K562 (cell line): ENCODE measurements at regions not wholly inside any gene's neighbourhood (a gene's known extent, or its start where the extent isn't known, plus 50 kb on each side); places are given as distances from the start of the nearest gene placed in this dataset.

Experiments used
- ATAC-seq: fragments of 200-7000 bp; cut with Tn5 transposase; 3 replicates; pipeline ENCODE4 v1.9.1; 2020; ENCODE audit warnings: moderate library complexity
- BruUV-seq: library from RNA; stranded (reverse); fragments of 400-500 nt; replicated peaks from 2 replicates; lab custom pipeline; 2021; lab: Mats Ljungman, UMichigan
- CTCF ChIA-PET: fragments of 300-600 bp; formaldehyde crosslinking; extraction: SDS; loops from one replicate; lab custom pipeline; 2021; ENCODE audit warnings: low intra/inter-chr PET ratio; lab: Yijun Ruan, JAX
- POLR2A ChIA-PET: fragments of 300-600, 350-650 bp; sonication (Branson Sonifier 250); formaldehyde crosslinking; extraction: SDS; loops from one replicate; lab custom pipeline; 2021; ENCODE audit warnings: antibody characterized with exemption, inconsistent platforms; lab: Yijun Ruan, JAX
- DNase-seq, 4 experiments: peaks; one replicate each; pipeline versions ENCODE4 v3.0.0 to v3.0.0-alpha.2; 2011 to 2018; ENCODE audit warnings: low spot score in 3 of 4, mixed read lengths in 3 of 4; ENCODE audit errors: extremely low read depth in 1 of 4
- FAIRE-seq: peaks from 2 replicates; lab custom pipeline; 2011; peaks lifted over from hg19 to GRCh38; lab: Jason Lieb, UNC
- H2AFZ ChIP-seq: 2 replicates; pipeline ENCODE4 v1.6.0; 2011; ENCODE audit warnings: low read depth, low read length, control low read depth, inconsistent platforms
- H3K27ac ChIP-seq: fragments of 200-600 bp; 3 replicates; pipeline ENCODE4 v1.8.0; 2011; ENCODE audit warnings: low read depth, mild to moderate bottlenecking, control low read depth, inconsistent platforms, low read length, moderate library complexity, mixed read lengths; ENCODE audit errors: extremely low read depth
- H3K27me3 ChIP-seq, 2 experiments: fragments of 300-600 bp in 1 of 2; 2 replicates in 1 of 2; 3 replicates in 1 of 2; pipeline versions ENCODE4 v1.6.0 to v1.8.0; 2011; ENCODE audit warnings: inconsistent platforms in 2 of 2, low read length in 2 of 2, mild to moderate bottlenecking in 1 of 2, mixed read lengths in 1 of 2, moderate library complexity in 1 of 2; ENCODE audit not compliant: control insufficient read depth in 2 of 2, insufficient read depth in 2 of 2
- H3K36me3 ChIP-seq: fragments of 300-600 bp; 3 replicates; pipeline ENCODE4 v1.8.0; 2011; ENCODE audit warnings: mild to moderate bottlenecking, low read length, inconsistent platforms; ENCODE audit not compliant: control insufficient read depth, insufficient read depth
- H3K4me1 ChIP-seq, 2 experiments: fragments of 200-600 bp in 1 of 2; replicated peaks in 1 of 2; 2 replicates in 1 of 2; 3 replicates in 1 of 2; pipeline versions ENCODE4 v1.5.1 to v1.8.0; 2011; ENCODE audit warnings: inconsistent platforms in 2 of 2, low read length in 2 of 2, mild to moderate bottlenecking in 1 of 2, mixed read lengths in 1 of 2, moderate library complexity in 1 of 2; ENCODE audit not compliant: control insufficient read depth in 2 of 2, insufficient read depth in 2 of 2
- H3K4me2 ChIP-seq: 2 replicates; pipeline ENCODE4 v1.6.1; 2011; ENCODE audit warnings: low read length, control low read depth, inconsistent platforms, mixed read lengths; ENCODE audit not compliant: insufficient read depth
- H3K4me3 ChIP-seq: fragments of 200-600 bp; sonication (generic), shearing (Covaris generic); 2 replicates; pipeline ENCODE4 v1.5.1; 2016; ENCODE audit warnings: control low read depth, inconsistent platforms
- H3K79me2 ChIP-seq: fragments of 200-600 bp; 3 replicates; pipeline ENCODE4 v1.8.0; 2011; ENCODE audit warnings: low read length, inconsistent platforms; ENCODE audit not compliant: control insufficient read depth, insufficient read depth
- H3K9ac ChIP-seq, 2 experiments: 2 replicates each; pipeline versions ENCODE4 v1.6.0 to v1.6.1; 2011; ENCODE audit warnings: low read depth in 2 of 2, low read length in 2 of 2, control low read depth in 1 of 2, inconsistent platforms in 1 of 2, mild to moderate bottlenecking in 1 of 2, mixed read lengths in 1 of 2; ENCODE audit not compliant: insufficient read depth in 1 of 2
- H3K9me1 ChIP-seq: one replicate; pipeline ENCODE4 v1.6.0; 2011; ENCODE audit warnings: inconsistent platforms, mild to moderate bottlenecking, low read length, moderate library complexity; ENCODE audit not compliant: control insufficient read depth, insufficient read depth
- H3K9me3 ChIP-seq: replicated peaks from 2 replicates; pipeline ENCODE4 v1.5.1; 2011; ENCODE audit warnings: low read depth, low read length, inconsistent platforms; ENCODE audit not compliant: control insufficient read depth, insufficient read depth
- H4K20me1 ChIP-seq: replicated peaks from 2 replicates; pipeline ENCODE4 v1.6.1; 2011; ENCODE audit warnings: low read length, inconsistent platforms, mixed read lengths; ENCODE audit not compliant: control insufficient read depth, insufficient read depth
- ARHGAP35 ChIP-seq: fragments of 450-650 bp; IDR thresholded peaks from 2 replicates; pipeline ENCODE4 v1.6.1; 2018; ENCODE audit not compliant: partially characterized antibody
- WGBS: fragments of 100-300 bp; shearing (Covaris generic); methylation state at CpG from one replicate; pipeline ENCODE4 v1.1.6; 2016; ENCODE audit warnings: low coverage, mixed read lengths; ENCODE audit not compliant: insufficient coverage; ENCODE audit errors: missing lambda C conversion rate; 5-methylcytosine and 5-hydroxymethylcytosine counted together
- in situ Hi-C: fragments of 300-500 bp; cut with MboI; formaldehyde crosslinking; loops from 4 replicates; pipeline ENCODE4 v1.15.0; 2018; ENCODE audit warnings: inconsistent platforms, mixed read lengths
- intact Hi-C: fragments of 100-400 bp; cut with micrococcal nuclease; formaldehyde crosslinking; loops from 2 replicates; pipeline ENCODE4 v1.14.2; 2022
- TF ChIP-seq, protein P1 (sequence below): IDR thresholded peaks from 2 replicates; pipeline ENCODE4 v1.6.1; 2016; ENCODE audit warnings: missing genetic modification characterization, missing compliant biosample characterization

GRCh38 chr2:176751314-176752227 lies 461.0 kb upstream of the HNRNPA3 start:
- no peaks in the 10 kb centered on the region for H3K4me1 ChIP-seq
- no peak overlapping the region for H3K9ac ChIP-seq
- H3K79me2 ChIP-seq, result no peaks in the 10 kb centered on the region
- ATAC-seq, result no peak
- no peak overlapping the region for H3K4me3 ChIP-seq
- intact Hi-C loops, result no loop called here
- no peak overlapping the region for H2AFZ ChIP-seq
- POLR2A ChIA-PET, result interaction anchor here (0.9 kb wide), 1 partner anchor 35 kb away, joined by 3 read pairs; no protein-coding TSS in a partner anchor
- 2% methylated on average over 6 of the region's 6 CpGs for WGBS
- no peak overlapping the region for H3K4me2 ChIP-seq
- no peak overlapping the region for H3K27ac ChIP-seq
- H3K36me3 ChIP-seq, result no peaks in the 10 kb centered on the region
- H3K27me3 ChIP-seq, result peaks cover 0 to 2% of the 10 kb centered on the region in 2 experiments; a peak in 2 of 5 replicates
- H4K20me1 ChIP-seq, result no peaks in the 10 kb centered on the region
- CTCF ChIA-PET, result interaction anchor here (0.6 kb wide), 1 partner anchor 14 kb away, joined by 4 read pairs; no protein-coding TSS in a partner anchor
- in situ Hi-C loops, result no loop called here
- no peak for FAIRE-seq
- TF ChIP-seq, protein P1, sequence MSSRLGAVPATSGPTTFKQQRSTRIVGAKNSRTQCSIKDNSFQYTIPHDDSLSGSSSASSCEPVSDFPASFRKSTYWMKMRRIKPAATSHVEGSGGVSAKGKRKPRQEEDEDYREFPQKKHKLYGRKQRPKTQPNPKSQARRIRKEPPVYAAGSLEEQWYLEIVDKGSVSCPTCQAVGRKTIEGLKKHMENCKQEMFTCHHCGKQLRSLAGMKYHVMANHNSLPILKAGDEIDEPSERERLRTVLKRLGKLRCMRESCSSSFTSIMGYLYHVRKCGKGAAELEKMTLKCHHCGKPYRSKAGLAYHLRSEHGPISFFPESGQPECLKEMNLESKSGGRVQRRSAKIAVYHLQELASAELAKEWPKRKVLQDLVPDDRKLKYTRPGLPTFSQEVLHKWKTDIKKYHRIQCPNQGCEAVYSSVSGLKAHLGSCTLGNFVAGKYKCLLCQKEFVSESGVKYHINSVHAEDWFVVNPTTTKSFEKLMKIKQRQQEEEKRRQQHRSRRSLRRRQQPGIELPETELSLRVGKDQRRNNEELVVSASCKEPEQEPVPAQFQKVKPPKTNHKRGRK, result no peak
- no peak for TF ChIP-seq ARHGAP35
- no peaks in the 10 kb centered on the region for H3K9me3 ChIP-seq
- no TSS peak for BruUV-seq
- H3K9me1 ChIP-seq, result no peaks in the 10 kb centered on the region
- no peak for DNase-seq
